ENCODE measurements at regions not wholly inside any gene's neighbourhood (a gene's known extent, or its start where the extent isn't known, plus 50 kb on each side); places are given as distances from the start of the nearest gene placed in this dataset.

- TF ChIP-seq CTCF (conservative IDR thresholded peaks at IDR 0.05; ENCODE audit: low read depth, low read length) (no peak), EZH2 (IDR thresholded peaks at IDR 0.05; ENCODE audit: borderline replicate concordance, low read depth, low read length, poor library complexity, severe bottlenecking) (no peak)
These were observed 230.1 kb downstream of the DLEU7 start for GRCh38 chr13:50613356-50613831.
